Neural cell (in vitro differentiated cells): ENCODE measurements at regions not wholly inside any gene's neighbourhood (a gene's known extent, or its start where the extent isn't known, plus 50 kb on each side); places are given as distances from the start of the nearest gene placed in this dataset.

Experiments
- H2AFZ ChIP-seq: fragments of 200-600, 300-800 bp; sonication (generic), shearing (Covaris generic); 2 replicates; pipeline ENCODE4 v1.6.0; 2014; ENCODE audit warnings: low read depth, mild to moderate bottlenecking, antibody characterized with exemption, low read length, moderate library complexity
- H3F3A ChIP-seq: fragments of 200-600 bp; shearing (Covaris generic); 2 replicates; pipeline ENCODE4 v1.6.1; 2016; ENCODE audit warnings: mild to moderate bottlenecking, moderate library complexity, mixed read lengths, antibody characterized with exemption, low read length; ENCODE audit not compliant: insufficient read depth, poor library complexity, severe bottlenecking
- H3K27ac ChIP-seq: fragments of 200-600, 300-800 bp; sonication (generic), shearing (Covaris generic); 2 replicates; pipeline ENCODE4 v1.5.1; 2014; ENCODE audit warnings: mild to moderate bottlenecking, low read length, moderate library complexity
- H3K27me3 ChIP-seq: fragments of 300-800, 200-600 bp; sonication (generic), shearing (Covaris generic); 2 replicates; pipeline ENCODE4 v1.6.0; 2014; ENCODE audit warnings: mild to moderate bottlenecking, low read depth, low read length, moderate library complexity; ENCODE audit not compliant: insufficient read depth
- H3K36me3 ChIP-seq: fragments of 300-800, 200-600 bp; sonication (generic), shearing (Covaris generic); 2 replicates; pipeline ENCODE4 v1.5.1; 2014; ENCODE audit warnings: mild to moderate bottlenecking, antibody characterized with exemption, low read length, moderate library complexity; ENCODE audit not compliant: insufficient read depth
- H3K4me2 ChIP-seq: fragments of 300-800, 200-600 bp; sonication (generic), shearing (Covaris generic); 2 replicates; pipeline ENCODE4 v1.6.0; 2014; ENCODE audit warnings: mild to moderate bottlenecking, low read length
- H3K4me3 ChIP-seq: fragments of 300-800, 200-600 bp; sonication (generic), shearing (Covaris generic); 2 replicates; pipeline ENCODE4 v1.5.1; 2014; ENCODE audit warnings: mild to moderate bottlenecking, low read length, moderate library complexity
- H3K79me2 ChIP-seq: fragments of 200-600 bp; shearing (Covaris generic); replicated peaks from 2 replicates; pipeline ENCODE4 v1.6.0; 2014; ENCODE audit warnings: mild to moderate bottlenecking, low read length, moderate library complexity; ENCODE audit not compliant: insufficient read depth
- H3K9ac ChIP-seq: fragments of 300-800, 200-600 bp; sonication (generic), shearing (Covaris generic); 2 replicates; pipeline ENCODE4 v1.6.1; 2016; ENCODE audit warnings: mild to moderate bottlenecking, low read length, mixed read lengths
- H3K9me2 ChIP-seq: fragments of 200-600 bp; shearing (Covaris generic); 2 replicates; pipeline ENCODE4 v1.6.1; 2016; ENCODE audit warnings: mild to moderate bottlenecking, low read length, mixed read lengths; ENCODE audit not compliant: insufficient read depth
- H3K9me3 ChIP-seq: fragments of 200-600, 300-800 bp; sonication (generic), shearing (Covaris generic); 2 replicates; pipeline ENCODE4 v1.6.1; 2016; ENCODE audit warnings: mild to moderate bottlenecking, mixed run types, low read length, moderate library complexity, mixed read lengths
- H4K20me1 ChIP-seq: fragments of 200-600 bp; shearing (Covaris generic); 2 replicates; pipeline ENCODE4 v1.6.1; 2016; ENCODE audit warnings: mild to moderate bottlenecking, mixed run types; ENCODE audit not compliant: insufficient read depth
- CTCF ChIP-seq: fragments of 450-650 bp; IDR thresholded peaks from 2 replicates; pipeline ENCODE4 v1.5.1; 2014; ENCODE audit warnings: antibody characterized with exemption, mild to moderate bottlenecking, moderate library complexity; ENCODE audit not compliant: poor library complexity, severe bottlenecking
- EP300 ChIP-seq: fragments of 450-650 bp; conservative IDR thresholded peaks from 2 replicates; pipeline ENCODE4 v1.6.1; 2014; ENCODE audit warnings: antibody characterized with exemption, mild to moderate bottlenecking, moderate library complexity; ENCODE audit not compliant: poor library complexity, severe bottlenecking
- EZH2 ChIP-seq: fragments of 200-600, 300-800 bp; shearing (Covaris generic), sonication (generic); IDR thresholded peaks from 2 replicates; pipeline ENCODE4 v1.6.1; 2014; ENCODE audit warnings: antibody characterized with exemption, low read length, borderline replicate concordance, mild to moderate bottlenecking; ENCODE audit not compliant: insufficient read depth, poor library complexity, severe bottlenecking
- MXI1 ChIP-seq: fragments of 450-650 bp; conservative IDR thresholded peaks from 2 replicates; pipeline ENCODE4 v1.6.1; 2014; ENCODE audit warnings: antibody characterized with exemption, mild to moderate bottlenecking; ENCODE audit not compliant: poor library complexity, severe bottlenecking
- POLR2AphosphoS5 ChIP-seq: IDR thresholded peaks from 2 replicates; pipeline ENCODE4 v1.6.1; 2012
- RAD21 ChIP-seq: fragments of 450-650 bp; conservative IDR thresholded peaks from 2 replicates; pipeline ENCODE4 v1.6.1; 2014; ENCODE audit warnings: antibody characterized with exemption, mild to moderate bottlenecking, moderate library complexity
- REST ChIP-seq: IDR thresholded peaks from 2 replicates; pipeline ENCODE4 v1.6.1; 2012; ENCODE audit warnings: borderline replicate concordance
- SMC3 ChIP-seq: fragments of 450-650 bp; conservative IDR thresholded peaks from 2 replicates; pipeline ENCODE4 v1.6.1; 2014; ENCODE audit warnings: antibody characterized with exemption, mild to moderate bottlenecking, moderate library complexity; ENCODE audit not compliant: poor library complexity
- TAF1 ChIP-seq: IDR thresholded peaks from 2 replicates; pipeline ENCODE4 v1.6.1; 2012; ENCODE audit warnings: low read depth

GRCh38 chr7:126103582-126103981 lies 1149.2 kb downstream of the GRM8 start:
- Histone ChIP-seq H3K36me3 (no peaks in the 10 kb centered on the region), H3K4me3 (no peak overlapping the region), H3K79me2 (no peaks in the 10 kb centered on the region), H3K4me2 (no peak overlapping the region), H3K9me2 (no peaks in the 10 kb centered on the region), H3F3A (no peaks in the 10 kb centered on the region), H3K27me3 (no peaks in the 10 kb centered on the region), H3K9me3 (no peaks in the 10 kb centered on the region), H3K27ac (no peak overlapping the region), H2AFZ (no peak overlapping the region), H3K9ac (no peak overlapping the region), H4K20me1 (no peaks in the 10 kb centered on the region)
- no peak for TF ChIP-seq CTCF

- H3K4me3 ChIP-seq = no peak overlapping the region
- no peaks in the 10 kb centered on the region for H3F3A ChIP-seq
- H3K9ac ChIP-seq = no peak overlapping the region
- H3K9me2 ChIP-seq = no peaks in the 10 kb centered on the region
- H4K20me1 ChIP-seq = no peaks in the 10 kb centered on the region
- TF ChIP-seq CTCF (no peak), EP300 (no peak), RAD21 (no peak), EZH2 (no peak), MXI1 (no peak), REST (no peak), POLR2AphosphoS5 (no peak), TAF1 (no peak), SMC3 (no peak)
- H3K4me2 ChIP-seq = no peak overlapping the region
- H3K27ac ChIP-seq = no peak overlapping the region
- H3K79me2 ChIP-seq = no peaks in the 10 kb centered on the region
- no peaks in the 10 kb centered on the region for H3K36me3 ChIP-seq
- H3K9me3 ChIP-seq = no peaks in the 10 kb centered on the region
- no peaks in the 10 kb centered on the region for H3K27me3 ChIP-seq
- no peak overlapping the region for H2AFZ ChIP-seq
These were observed 1153.4 kb upstream of the POT1 start for GRCh38 chr7:126083014-126083413.
